ENCODE measurements at regions not wholly inside any gene's neighbourhood (a gene's known extent, or its start where the extent isn't known, plus 50 kb on each side); places are given as distances from the start of the nearest gene placed in this dataset.

- TF ChIP-seq CTCF (conservative IDR thresholded peaks at IDR 0.05): no peak
- TF ChIP-seq ZFX (IDR thresholded peaks at IDR 0.05): no peak
Measured at GRCh38 chr12:92027243-92027642, 118.4 kb downstream of the BTG1 start.
